ENCODE measurements at regions not wholly inside any gene's neighbourhood (a gene's known extent, or its start where the extent isn't known, plus 50 kb on each side); places are given as distances from the start of the nearest gene placed in this dataset.

GRCh38 chr21:25092441-25093011, 514.8 kb downstream of the MRPL39 start:
- Mint-ChIP-seq H3K27me3 (ENCODE audit: low read depth) (no peaks in the 10 kb centered on the region), H3K4me3 (no peak overlapping the region), H3K27ac (no peak overlapping the region), H3K4me1 (no peaks in the 10 kb centered on the region), H3K36me3 (ENCODE audit: low read depth) (no peaks in the 10 kb centered on the region), H3K9me3 (peaks cover 16% of the 10 kb centered on the region)
- no peak for TF ChIP-seq CTCF (IDR thresholded peaks at IDR 0.05; ENCODE audit: unreplicated experiment in 3 of 3)

GRCh38 chr21:25081096-25081495, 526.2 kb downstream of the MRPL39 start:
- peaks cover 25% of the 10 kb centered on the region for H3K9me3 Mint-ChIP-seq
- no peaks in the 10 kb centered on the region for H3K4me1 Mint-ChIP-seq
- no peaks in the 10 kb centered on the region for H3K36me3 Mint-ChIP-seq (ENCODE audit: low read depth)
- no peak overlapping the region for H3K27ac Mint-ChIP-seq
- no peak overlapping the region for H3K4me3 Mint-ChIP-seq
- H3K27me3 Mint-ChIP-seq (ENCODE audit: low read depth), result no peaks in the 10 kb centered on the region
- no peak for TF ChIP-seq CTCF (IDR thresholded peaks at IDR 0.05; ENCODE audit: unreplicated experiment in 3 of 3)

GRCh38 chr21:25080661-25081060, 526.6 kb downstream of the MRPL39 start:
- TF ChIP-seq CTCF (IDR thresholded peaks at IDR 0.05; ENCODE audit: unreplicated experiment in 3 of 3), result no peak
- no peak overlapping the region for H3K4me3 Mint-ChIP-seq
- H3K4me1 Mint-ChIP-seq, result no peaks in the 10 kb centered on the region
- no peaks in the 10 kb centered on the region for H3K36me3 Mint-ChIP-seq (ENCODE audit: low read depth)
- no peaks in the 10 kb centered on the region for H3K27me3 Mint-ChIP-seq (ENCODE audit: low read depth)
- no peak overlapping the region for H3K27ac Mint-ChIP-seq
- peaks cover 25% of the 10 kb centered on the region for H3K9me3 Mint-ChIP-seq

GRCh38 chr21:25080141-25080540, 527.1 kb downstream of the MRPL39 start:
- Mint-ChIP-seq H3K36me3 (ENCODE audit: low read depth) (no peaks in the 10 kb centered on the region), H3K4me3 (no peak overlapping the region), H3K4me1 (no peaks in the 10 kb centered on the region), H3K27ac (no peak overlapping the region), H3K27me3 (ENCODE audit: low read depth) (no peaks in the 10 kb centered on the region), H3K9me3 (peaks cover 22% of the 10 kb centered on the region)
- no peak for TF ChIP-seq CTCF (IDR thresholded peaks at IDR 0.05; ENCODE audit: unreplicated experiment in 3 of 3)

GRCh38 chr21:25079053-25079452, 528.2 kb downstream of the MRPL39 start:
- Mint-ChIP-seq H3K4me3 (no peak overlapping the region), H3K27ac (no peak overlapping the region), H3K9me3 (peaks cover 15% of the 10 kb centered on the region), H3K36me3 (ENCODE audit: low read depth) (no peaks in the 10 kb centered on the region), H3K4me1 (no peaks in the 10 kb centered on the region), H3K27me3 (ENCODE audit: low read depth) (no peaks in the 10 kb centered on the region)
- no peak for TF ChIP-seq CTCF (IDR thresholded peaks at IDR 0.05; ENCODE audit: unreplicated experiment in 3 of 3)

- H3K4me3 Mint-ChIP-seq, result no peak overlapping the region
- no peaks in the 10 kb centered on the region for H3K4me1 Mint-ChIP-seq
- no peak overlapping the region for H3K27ac Mint-ChIP-seq
- H3K9me3 Mint-ChIP-seq, result peaks cover 14% of the 10 kb centered on the region
- no peaks in the 10 kb centered on the region for H3K27me3 Mint-ChIP-seq (ENCODE audit: low read depth)
- TF ChIP-seq CTCF (IDR thresholded peaks at IDR 0.05; ENCODE audit: unreplicated experiment in 3 of 3), result no peak
- H3K36me3 Mint-ChIP-seq (ENCODE audit: low read depth), result no peaks in the 10 kb centered on the region
Observed at GRCh38 chr21:25062061-25062460, 545.2 kb downstream of the MRPL39 start.

All from nephron (organoid).